PFSK-1 (cell line): ENCODE measurements at regions not wholly inside any gene's neighbourhood (a gene's known extent, or its start where the extent isn't known, plus 50 kb on each side); places are given as distances from the start of the nearest gene placed in this dataset.

Experiments used
- TAF1 ChIP-seq: IDR thresholded peaks from 2 replicates; pipeline ENCODE4 v1.6.1; 2012; ENCODE audit warnings: low read length, control low read depth, borderline replicate concordance; ENCODE audit not compliant: insufficient read depth
- TF ChIP-seq, protein P1 (sequence below), 2 experiments: IDR thresholded peaks; 2 replicates each; pipeline versions ENCODE4 v1.6.1 to v1.8.0; 2011 to 2012; ENCODE audit warnings: low read depth in 2 of 2, low read length in 2 of 2, control low read depth in 1 of 2, inconsistent platforms in 1 of 2, mild to moderate bottlenecking in 1 of 2, moderate library complexity in 1 of 2; ENCODE audit not compliant: insufficient read depth in 1 of 2

- TF ChIP-seq, protein P1, sequence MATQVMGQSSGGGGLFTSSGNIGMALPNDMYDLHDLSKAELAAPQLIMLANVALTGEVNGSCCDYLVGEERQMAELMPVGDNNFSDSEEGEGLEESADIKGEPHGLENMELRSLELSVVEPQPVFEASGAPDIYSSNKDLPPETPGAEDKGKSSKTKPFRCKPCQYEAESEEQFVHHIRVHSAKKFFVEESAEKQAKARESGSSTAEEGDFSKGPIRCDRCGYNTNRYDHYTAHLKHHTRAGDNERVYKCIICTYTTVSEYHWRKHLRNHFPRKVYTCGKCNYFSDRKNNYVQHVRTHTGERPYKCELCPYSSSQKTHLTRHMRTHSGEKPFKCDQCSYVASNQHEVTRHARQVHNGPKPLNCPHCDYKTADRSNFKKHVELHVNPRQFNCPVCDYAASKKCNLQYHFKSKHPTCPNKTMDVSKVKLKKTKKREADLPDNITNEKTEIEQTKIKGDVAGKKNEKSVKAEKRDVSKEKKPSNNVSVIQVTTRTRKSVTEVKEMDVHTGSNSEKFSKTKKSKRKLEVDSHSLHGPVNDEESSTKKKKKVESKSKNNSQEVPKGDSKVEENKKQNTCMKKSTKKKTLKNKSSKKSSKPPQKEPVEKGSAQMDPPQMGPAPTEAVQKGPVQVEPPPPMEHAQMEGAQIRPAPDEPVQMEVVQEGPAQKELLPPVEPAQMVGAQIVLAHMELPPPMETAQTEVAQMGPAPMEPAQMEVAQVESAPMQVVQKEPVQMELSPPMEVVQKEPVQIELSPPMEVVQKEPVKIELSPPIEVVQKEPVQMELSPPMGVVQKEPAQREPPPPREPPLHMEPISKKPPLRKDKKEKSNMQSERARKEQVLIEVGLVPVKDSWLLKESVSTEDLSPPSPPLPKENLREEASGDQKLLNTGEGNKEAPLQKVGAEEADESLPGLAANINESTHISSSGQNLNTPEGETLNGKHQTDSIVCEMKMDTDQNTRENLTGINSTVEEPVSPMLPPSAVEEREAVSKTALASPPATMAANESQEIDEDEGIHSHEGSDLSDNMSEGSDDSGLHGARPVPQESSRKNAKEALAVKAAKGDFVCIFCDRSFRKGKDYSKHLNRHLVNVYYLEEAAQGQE (IDR thresholded peaks at IDR 0.05; ENCODE audit: insufficient read depth in 1 of 2, low read depth in 2 of 2, low read length in 2 of 2), result no peak
- no peak for TF ChIP-seq TAF1
Observed at GRCh38 chr13:37326334-37326733, 220.9 kb upstream of the CSNK1A1L start.
